Vagina (tissue), 2 donors: ENCODE measurements at regions not wholly inside any gene's neighbourhood (a gene's known extent, or its start where the extent isn't known, plus 50 kb on each side); places are given as distances from the start of the nearest gene placed in this dataset.

Source experiments
- DNase-seq, 2 donors: peaks; one replicate each; pipeline ENCODE4 v3.0.0-alpha.2; 2017; ENCODE audit errors: extremely low spot score in 2 of 2
- H3K27ac ChIP-seq: fragments of 200-600 bp; sonication (generic); one replicate; pipeline ENCODE4 v1.5.1; 2019
- H3K27me3 ChIP-seq: fragments of 200-600 bp; sonication (generic); one replicate; pipeline ENCODE4 v1.5.1; 2019
- H3K36me3 ChIP-seq, 2 donors: fragments of 200-600 bp; sonication (generic); one replicate each; pipeline ENCODE4 v1.5.1; 2017 to 2019
- H3K4me1 ChIP-seq: fragments of 200-600 bp; sonication (generic); one replicate; pipeline ENCODE4 v1.5.1; 2019
- H3K4me3 ChIP-seq, 2 donors: fragments of 200-600 bp; sonication (generic); 1 replicate in 1 of 2; 2 replicates in 1 of 2; pipeline ENCODE4 v1.5.1; 2016 to 2019
- H3K9me3 ChIP-seq: fragments of 200-600 bp; sonication (generic); one replicate; pipeline ENCODE4 v1.5.1; 2019
- POLR2A ChIP-seq, 2 donors: fragments of 450-650 bp; IDR thresholded peaks; one replicate each; pipeline ENCODE4 v1.6.1; 2017; ENCODE audit warnings: antibody characterized with exemption in 2 of 2, mild to moderate bottlenecking in 2 of 2, moderate library complexity in 2 of 2
- POLR2AphosphoS5 ChIP-seq, 2 donors: sonication (generic); formaldehyde crosslinking; IDR thresholded peaks; one replicate each; pipeline ENCODE4 v1.9.0; 2017; ENCODE audit warnings: antibody characterized with exemption in 2 of 2, mild to moderate bottlenecking in 2 of 2, low read depth in 1 of 2; ENCODE audit not compliant: insufficient read depth in 1 of 2
- intact Hi-C: fragments of 100-400 bp; cut with DNase I; formaldehyde crosslinking; loops from one replicate; pipeline ENCODE4 v1.15.1; 2023
- TF ChIP-seq, protein P1 (sequence below), 3 experiments: fragments of 450-650 bp in 2 of 3; fragments of 200-600 bp in 1 of 3; sonication (generic) in 1 of 3; IDR thresholded peaks; one replicate each; pipeline ENCODE4 v1.5.1; 2017 to 2019; ENCODE audit warnings: antibody characterized with exemption in 3 of 3, mild to moderate bottlenecking in 2 of 3, moderate library complexity in 2 of 3

GRCh38 chr13:102977471-102977870 is 88.7 kb downstream of the SLC10A2 start:
- Histone ChIP-seq H3K27ac (no peak overlapping the region), H3K4me3 (peak overlapping the region; percentile 8 to 28), H3K36me3 (no peaks in the 10 kb centered on the region), H3K9me3 (no peaks in the 10 kb centered on the region), H3K4me1 (no peaks in the 10 kb centered on the region), H3K27me3 (no peaks in the 10 kb centered on the region)
- intact Hi-C loops: no loop called here
- DNase-seq: no peak
- TF ChIP-seq, protein P1, sequence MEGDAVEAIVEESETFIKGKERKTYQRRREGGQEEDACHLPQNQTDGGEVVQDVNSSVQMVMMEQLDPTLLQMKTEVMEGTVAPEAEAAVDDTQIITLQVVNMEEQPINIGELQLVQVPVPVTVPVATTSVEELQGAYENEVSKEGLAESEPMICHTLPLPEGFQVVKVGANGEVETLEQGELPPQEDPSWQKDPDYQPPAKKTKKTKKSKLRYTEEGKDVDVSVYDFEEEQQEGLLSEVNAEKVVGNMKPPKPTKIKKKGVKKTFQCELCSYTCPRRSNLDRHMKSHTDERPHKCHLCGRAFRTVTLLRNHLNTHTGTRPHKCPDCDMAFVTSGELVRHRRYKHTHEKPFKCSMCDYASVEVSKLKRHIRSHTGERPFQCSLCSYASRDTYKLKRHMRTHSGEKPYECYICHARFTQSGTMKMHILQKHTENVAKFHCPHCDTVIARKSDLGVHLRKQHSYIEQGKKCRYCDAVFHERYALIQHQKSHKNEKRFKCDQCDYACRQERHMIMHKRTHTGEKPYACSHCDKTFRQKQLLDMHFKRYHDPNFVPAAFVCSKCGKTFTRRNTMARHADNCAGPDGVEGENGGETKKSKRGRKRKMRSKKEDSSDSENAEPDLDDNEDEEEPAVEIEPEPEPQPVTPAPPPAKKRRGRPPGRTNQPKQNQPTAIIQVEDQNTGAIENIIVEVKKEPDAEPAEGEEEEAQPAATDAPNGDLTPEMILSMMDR (IDR thresholded peaks at IDR 0.05): no peak
- no peak for TF ChIP-seq POLR2AphosphoS5 (IDR thresholded peaks at IDR 0.05; ENCODE audit: insufficient read depth in 1 of 2, low read depth in 1 of 2)
- no peak for TF ChIP-seq POLR2A (IDR thresholded peaks at IDR 0.05)

DNA sequence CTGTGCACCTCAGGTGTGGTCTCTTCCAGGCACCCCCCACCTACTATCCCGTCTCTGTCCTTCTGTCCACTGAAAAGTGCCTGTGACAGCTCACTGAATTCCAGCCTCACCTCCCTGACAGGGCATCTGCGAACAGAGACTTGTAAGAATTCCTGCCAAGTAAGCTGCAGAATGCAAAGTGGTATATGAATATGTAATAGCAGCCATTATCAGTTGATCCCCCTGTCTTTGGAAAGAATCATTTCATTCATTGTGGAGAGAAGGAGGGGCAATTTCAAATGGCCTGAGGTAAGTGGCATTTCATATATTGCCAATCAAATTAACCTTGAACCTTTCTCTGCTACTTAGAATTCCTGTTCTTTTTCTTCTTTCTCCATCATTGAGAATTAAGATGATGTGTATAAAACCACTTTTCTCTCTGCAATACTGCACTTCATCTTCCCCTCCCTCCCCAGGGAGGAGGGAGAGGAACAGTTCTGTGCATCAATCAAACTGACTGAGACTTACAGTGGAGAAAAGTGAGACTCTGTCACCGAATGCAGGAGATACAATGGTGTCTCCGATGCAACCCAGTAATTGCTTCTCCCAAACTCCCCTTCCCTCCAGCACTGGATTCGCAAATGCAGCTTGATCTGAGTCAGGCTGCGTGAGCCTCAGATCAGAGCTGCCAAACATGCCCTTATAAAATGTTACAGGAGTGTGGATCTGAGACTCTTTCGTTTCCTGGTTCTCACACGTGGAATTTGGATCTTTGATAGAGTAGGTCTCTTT is 91.7 kb downstream of the SLC10A2 start:
- no peaks in the 10 kb centered on the region for H3K27me3 ChIP-seq
- no peaks in the 10 kb centered on the region for H3K4me1 ChIP-seq
- H3K27ac ChIP-seq: no peak overlapping the region
- intact Hi-C loops: no loop called here
- H3K4me3 ChIP-seq: no peak overlapping the region
- no peak for DNase-seq
- H3K36me3 ChIP-seq: no peaks in the 10 kb centered on the region
- H3K9me3 ChIP-seq: no peaks in the 10 kb centered on the region
- TF ChIP-seq POLR2A (IDR thresholded peaks at IDR 0.05) (no peak), POLR2AphosphoS5 (IDR thresholded peaks at IDR 0.05; ENCODE audit: insufficient read depth in 1 of 2, low read depth in 1 of 2) (no peak)
- TF ChIP-seq, protein P1 (IDR thresholded peaks at IDR 0.05): no peak

DNA sequence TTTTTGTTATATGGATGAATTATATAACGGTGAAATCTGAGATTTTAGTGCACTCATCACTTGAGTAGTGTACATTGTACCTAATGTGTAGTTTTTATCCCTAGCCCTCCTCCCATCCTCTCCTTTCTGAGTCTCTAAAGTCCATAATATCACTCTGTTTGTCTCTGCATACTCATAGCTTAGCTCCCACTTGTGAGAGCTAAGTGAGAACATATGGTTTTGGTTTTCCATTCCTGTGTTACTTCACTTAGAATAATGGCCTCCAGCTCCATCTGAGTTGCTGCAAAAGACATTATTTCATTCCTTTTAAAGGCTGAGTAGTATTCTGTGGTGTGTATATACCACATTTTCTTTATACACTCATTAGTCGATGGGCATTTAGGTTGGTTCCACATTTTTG is 94.0 kb downstream of the SLC10A2 start:
- no peak overlapping the region for H3K27ac ChIP-seq
- H3K4me3 ChIP-seq: no peak overlapping the region
- H3K9me3 ChIP-seq: no peaks in the 10 kb centered on the region
- H3K4me1 ChIP-seq: no peaks in the 10 kb centered on the region
- no peaks in the 10 kb centered on the region for H3K36me3 ChIP-seq
- H3K27me3 ChIP-seq: no peaks in the 10 kb centered on the region
- DNase-seq: no peak
- TF ChIP-seq, protein P1 (IDR thresholded peaks at IDR 0.05): no peak
- no peak for TF ChIP-seq POLR2A (IDR thresholded peaks at IDR 0.05)
- no peak for TF ChIP-seq POLR2AphosphoS5 (IDR thresholded peaks at IDR 0.05; ENCODE audit: insufficient read depth in 1 of 2, low read depth in 1 of 2)
- intact Hi-C loops: no loop called here

- Histone ChIP-seq H3K9me3 (no peaks in the 10 kb centered on the region), H3K27ac (no peak overlapping the region), H3K4me3 (no peak overlapping the region), H3K4me1 (no peaks in the 10 kb centered on the region), H3K36me3 (no peaks in the 10 kb centered on the region), H3K27me3 (no peaks in the 10 kb centered on the region)
- DNase-seq: no peak
- intact Hi-C loops: no loop called here
- TF ChIP-seq POLR2A (IDR thresholded peaks at IDR 0.05) (no peak), POLR2AphosphoS5 (IDR thresholded peaks at IDR 0.05; ENCODE audit: insufficient read depth in 1 of 2, low read depth in 1 of 2) (no peak)
- TF ChIP-seq, protein P1 (IDR thresholded peaks at IDR 0.05): no peak
Measured at GRCh38 chr13:102970542-102970941, 95.7 kb downstream of the SLC10A2 start.

DNA sequence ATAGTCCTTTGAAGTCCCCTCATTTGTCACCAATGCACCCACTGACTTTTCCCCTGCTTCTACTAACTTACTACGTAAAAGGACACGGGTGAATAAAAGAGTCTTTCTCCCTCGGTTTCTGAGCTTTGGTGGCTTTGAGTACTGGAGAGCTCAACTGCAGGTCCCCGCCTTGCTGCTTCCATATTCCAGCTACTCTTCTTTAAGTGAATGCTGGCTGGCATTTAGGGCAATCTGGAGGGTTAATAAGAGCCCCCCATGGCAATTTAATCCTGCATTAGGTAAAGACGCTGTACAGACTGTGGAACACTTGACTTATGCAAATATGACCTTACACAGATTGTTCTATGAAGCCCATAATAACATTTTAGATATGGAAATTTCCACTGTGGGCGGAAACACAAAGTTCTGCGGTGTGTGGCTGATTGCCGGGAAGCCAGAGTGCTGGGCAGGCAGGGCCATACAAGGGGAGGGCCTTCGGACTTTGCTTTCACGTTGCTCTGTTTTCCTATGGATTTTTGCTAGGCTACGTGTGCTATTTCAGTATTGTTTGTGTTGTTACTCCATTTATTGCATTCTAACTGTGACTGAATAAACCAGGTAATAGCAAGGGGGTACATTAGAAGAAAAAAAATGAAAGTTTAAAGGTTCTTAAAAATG is 97.5 kb downstream of the SLC10A2 start:
- no peak overlapping the region for H3K4me3 ChIP-seq
- H3K4me1 ChIP-seq: no peaks in the 10 kb centered on the region
- no peaks in the 10 kb centered on the region for H3K9me3 ChIP-seq
- H3K27ac ChIP-seq: no peak overlapping the region
- no peak for DNase-seq
- no peaks in the 10 kb centered on the region for H3K27me3 ChIP-seq
- intact Hi-C loops: no loop called here
- TF ChIP-seq POLR2A (IDR thresholded peaks at IDR 0.05): no peak
- TF ChIP-seq, protein P1 (IDR thresholded peaks at IDR 0.05): no peak
- TF ChIP-seq POLR2AphosphoS5 (IDR thresholded peaks at IDR 0.05; ENCODE audit: insufficient read depth in 1 of 2, low read depth in 1 of 2): no peak
- H3K36me3 ChIP-seq: no peaks in the 10 kb centered on the region
